Jurkat, Clone E6-1 (cell line): ENCODE measurements at regions not wholly inside any gene's neighbourhood (a gene's known extent, or its start where the extent isn't known, plus 50 kb on each side); places are given as distances from the start of the nearest gene placed in this dataset.
A peak's percentile ranks its signal among the peaks of the same experiment; 100 is the strongest.
"Not testable (repeated sequence)": the region's sequence is repeated elsewhere in the genome, so short reads cannot be mapped to it uniquely, and the experiment has no call there.

Source experiments
- DNase-seq: peaks from one replicate; pipeline ENCODE4 v3.0.0-alpha.2; 2011; ENCODE audit warnings: low read depth, low spot score
- H3K4me3 ChIP-seq: 2 replicates; pipeline ENCODE4 v1.5.1; 2011; ENCODE audit warnings: mild to moderate bottlenecking, low read length, control low read depth, moderate library complexity

DNA sequence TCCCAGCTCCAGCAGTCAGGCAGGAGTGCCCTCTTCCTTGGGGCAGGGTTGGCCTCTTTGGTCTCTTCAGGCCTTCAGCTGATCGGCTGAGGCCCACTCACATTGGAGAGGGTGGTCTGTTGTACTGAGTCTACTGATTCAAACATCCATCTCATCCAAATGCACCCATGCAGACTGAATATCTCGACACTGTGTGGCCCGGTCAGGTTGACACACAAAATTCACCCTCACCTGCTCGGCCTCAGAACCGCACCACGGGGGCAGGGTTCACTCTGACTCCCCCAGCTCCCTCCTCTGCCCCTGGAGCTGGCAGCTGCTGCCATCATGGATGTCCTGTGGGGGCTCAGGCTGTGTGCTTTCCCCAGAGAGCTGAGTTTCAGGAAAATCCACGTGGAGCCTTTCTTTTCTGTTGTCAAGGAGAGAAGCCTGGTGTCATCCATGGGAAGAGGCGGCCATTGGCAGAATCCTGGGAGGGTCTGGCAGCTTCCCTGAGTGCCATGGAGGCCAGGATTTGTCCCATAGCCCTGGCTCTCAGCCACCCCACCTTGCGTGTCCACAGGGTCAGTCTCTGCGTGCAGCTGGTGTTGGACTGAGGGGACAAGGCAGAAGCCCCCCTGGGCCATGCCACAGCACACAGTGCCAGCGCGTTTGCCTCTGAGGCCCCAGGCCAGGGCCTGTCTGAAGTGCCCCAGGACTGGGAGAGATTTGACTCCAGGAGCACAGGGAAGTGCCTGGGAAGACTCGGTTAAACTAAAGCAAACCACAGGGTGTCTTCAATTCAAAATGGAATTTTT, 114.1 kb downstream of the ERMARD start:
- DNase-seq: no peak
- no peak overlapping the region for H3K4me3 ChIP-seq

DNA sequence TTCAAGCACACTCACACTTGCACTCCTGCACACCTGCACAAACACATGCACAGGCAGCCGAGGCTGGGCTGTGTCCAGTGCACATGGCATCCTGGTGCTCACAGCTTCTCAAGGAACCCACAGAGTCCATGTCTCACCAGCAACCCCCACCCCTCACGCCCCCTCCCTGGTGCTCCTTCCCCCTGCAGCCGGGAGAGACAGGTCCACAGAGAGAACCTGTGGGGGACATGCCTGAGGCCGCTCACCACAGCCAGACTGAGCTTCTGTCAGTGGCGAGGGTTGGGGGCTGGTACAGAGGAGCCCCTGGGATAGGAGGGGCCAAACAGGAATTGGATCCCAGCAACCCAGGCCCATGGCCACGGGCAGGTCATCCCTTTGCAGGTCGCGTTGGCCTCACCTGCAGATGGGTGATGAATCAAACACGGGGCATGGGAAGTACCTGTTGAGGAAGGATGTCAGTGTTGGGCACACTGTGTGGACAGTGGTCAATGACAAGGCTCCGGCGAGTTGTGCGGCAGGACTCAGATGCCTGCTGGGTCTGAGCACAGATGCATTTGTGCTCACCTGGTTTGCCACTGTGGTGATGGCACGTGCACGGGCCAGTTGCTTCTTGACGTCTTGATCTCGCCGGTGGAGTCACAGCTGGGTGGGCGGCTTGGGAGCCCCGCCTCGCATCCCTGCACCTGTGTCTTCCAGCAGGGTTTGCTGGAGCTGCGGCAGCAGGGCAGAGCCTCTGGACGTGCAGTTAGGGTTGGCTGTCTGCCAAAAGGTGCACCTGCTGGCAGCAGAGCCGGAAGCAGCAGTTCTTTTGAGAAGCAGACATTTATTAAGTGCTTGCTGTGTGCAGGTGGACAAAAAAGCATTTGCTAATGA, 113.0 kb downstream of the ERMARD start:
- no peak overlapping the region for H3K4me3 ChIP-seq
- peak; percentile 73 for DNase-seq

GRCh38 chr6:169863710-169864109, 112.3 kb downstream of the ERMARD start:
- no peak overlapping the region for H3K4me3 ChIP-seq
- DNase-seq: no peak

- no peak overlapping the region for H3K4me3 ChIP-seq
- no peak for DNase-seq
Observed at GRCh38 chr6:169862892-169863525, 111.6 kb downstream of the ERMARD start.

DNA sequence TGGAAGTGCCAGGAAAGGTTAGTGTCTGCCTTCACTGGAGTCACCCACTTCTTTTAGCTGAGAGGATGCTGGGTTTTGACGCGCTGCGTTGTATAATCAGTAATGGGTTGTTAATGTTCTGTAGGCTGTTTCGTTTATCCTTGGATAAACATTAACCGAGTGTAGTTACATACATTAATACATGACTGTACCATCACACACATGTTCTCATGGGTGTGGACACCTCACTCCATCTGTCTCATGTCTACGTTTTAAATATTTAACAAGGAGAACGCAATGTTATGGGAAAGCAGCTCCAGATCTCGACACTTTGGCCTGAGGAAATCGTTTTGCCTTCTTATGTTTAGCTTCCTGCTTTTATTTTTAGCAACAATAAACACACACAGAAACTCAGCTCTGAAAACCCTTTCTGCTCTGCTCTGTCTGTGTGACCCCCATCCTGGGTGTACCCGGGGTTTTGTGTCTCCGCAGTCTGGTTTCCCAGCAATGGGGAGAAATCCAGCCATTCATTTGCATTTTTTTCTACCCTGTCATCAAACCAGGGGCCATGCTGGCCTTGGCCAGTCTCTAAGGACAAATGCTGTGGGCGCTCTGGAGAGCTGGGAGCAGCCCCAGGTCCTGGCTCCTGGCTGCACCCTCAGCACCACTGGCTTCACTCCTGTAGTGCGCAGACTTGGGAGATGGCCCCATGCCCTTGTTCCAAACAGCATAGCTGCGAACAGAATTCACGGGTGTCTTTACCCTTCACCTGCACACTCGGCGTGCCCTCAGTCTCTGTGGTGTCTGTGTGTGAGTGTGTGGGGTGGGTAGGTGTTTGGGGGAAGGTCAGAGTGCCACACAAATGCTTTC, 110.8 kb downstream of the ERMARD start:
- no peak for DNase-seq
- no peak overlapping the region for H3K4me3 ChIP-seq

GRCh38 chr6:169861431-169862042, 110.1 kb downstream of the ERMARD start:
- H3K4me3 ChIP-seq: no peak overlapping the region
- DNase-seq: no peak

DNA sequence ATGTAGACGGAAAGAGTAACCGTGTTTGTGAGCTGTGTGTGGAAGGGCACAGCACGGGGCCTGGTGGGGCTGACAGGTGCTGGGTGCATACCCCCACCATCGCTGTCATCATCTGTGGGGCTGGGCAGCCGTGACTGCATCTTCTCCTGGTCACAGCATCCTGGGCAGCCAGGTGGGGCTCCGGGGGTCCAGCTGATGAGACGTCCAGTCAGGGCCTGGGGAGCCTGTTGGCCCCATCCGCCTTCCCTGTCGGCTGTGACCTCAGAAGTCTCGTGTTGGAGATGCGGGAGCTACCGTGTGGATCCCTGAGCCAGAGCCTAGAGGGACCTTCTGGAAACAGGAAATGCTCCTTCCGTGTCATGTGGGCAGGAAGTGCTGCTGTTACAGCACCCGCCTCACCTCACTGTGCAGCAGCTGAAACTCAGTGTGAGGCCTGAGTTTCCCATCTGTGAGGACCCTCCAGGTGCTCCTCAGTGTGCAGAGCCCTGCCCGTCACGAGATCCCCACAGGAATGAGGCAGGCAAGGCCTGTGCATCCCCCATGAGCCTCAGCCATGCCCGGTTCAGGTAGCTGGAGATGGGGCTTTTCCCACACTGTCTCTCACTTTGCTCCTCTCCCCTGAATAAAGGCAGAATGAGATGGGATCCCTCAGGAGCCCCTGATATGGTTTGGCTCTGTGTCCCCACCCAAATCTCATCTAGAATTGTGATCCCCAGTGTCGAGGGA, 108.7 kb downstream of the ERMARD start:
- DNase-seq: peak; percentile 34
- H3K4me3 ChIP-seq: no peak overlapping the region

DNA sequence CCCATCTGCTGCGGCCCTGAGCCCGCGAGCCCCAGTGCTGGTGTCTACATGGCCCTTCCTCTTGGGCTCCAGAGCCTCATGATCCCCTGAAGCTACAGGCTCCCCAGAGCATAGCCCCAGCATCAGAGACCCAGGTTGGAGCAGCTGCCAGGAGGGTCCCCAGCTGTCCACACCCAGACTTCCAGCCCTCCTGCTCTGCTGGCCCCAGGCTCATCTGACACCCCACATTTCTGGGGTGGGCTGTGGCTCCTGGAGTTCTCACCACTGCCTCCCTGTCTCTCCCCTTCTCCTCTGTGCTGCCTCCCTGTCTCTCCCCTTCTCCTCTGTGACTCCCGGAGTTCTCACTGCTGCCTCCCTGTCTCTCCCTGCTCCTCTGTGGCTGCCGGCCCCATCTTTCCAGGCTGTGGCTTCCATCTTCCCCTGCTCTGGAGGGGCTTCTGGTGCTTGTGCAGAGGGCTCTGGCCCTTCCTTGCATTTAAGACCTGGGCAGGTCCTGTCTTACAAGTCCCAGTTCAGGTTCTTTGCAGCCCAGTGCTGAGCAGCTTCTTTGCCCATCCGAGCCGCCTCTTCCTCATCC, 108.1 kb downstream of the ERMARD start:
- no peak overlapping the region for H3K4me3 ChIP-seq
- no peak for DNase-seq

- DNase-seq: no peak
- no peak overlapping the region for H3K4me3 ChIP-seq
Observed at GRCh38 chr6:169858935-169859351, 107.5 kb downstream of the ERMARD start.

GRCh38 chr6:169858293-169858934, 107.0 kb downstream of the ERMARD start:
- no peak for DNase-seq
- H3K4me3 ChIP-seq: no peak overlapping the region

- no peak for DNase-seq
- no peak overlapping the region for H3K4me3 ChIP-seq
Observed at GRCh38 chr6:169857343-169858292, 106.2 kb downstream of the ERMARD start.

- not testable (repeated sequence) for H3K4me3 ChIP-seq, DNase-seq
Observed at GRCh38 chr6:169856442-169857342, 105.3 kb downstream of the ERMARD start.

DNA sequence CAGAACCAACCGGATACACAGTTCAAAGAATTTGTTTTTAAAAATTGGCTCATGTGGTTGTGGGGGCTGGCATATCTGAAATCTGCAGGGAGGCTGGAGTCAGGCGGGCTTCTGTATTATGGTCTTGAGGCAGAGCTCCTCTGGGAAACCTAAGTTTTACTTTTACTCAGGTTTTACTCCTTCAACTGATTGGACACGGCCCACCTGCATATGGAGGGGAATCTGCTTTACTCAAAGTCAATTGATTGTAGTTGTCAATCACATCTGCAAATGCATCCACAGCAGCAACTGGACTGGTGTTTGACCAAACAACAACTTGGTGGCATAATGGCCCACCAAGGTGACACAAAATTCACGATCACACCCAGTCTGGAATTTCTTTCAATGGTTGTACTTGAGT, 103.4 kb downstream of the ERMARD start:
- H3K4me3 ChIP-seq: no peak overlapping the region
- no peak for DNase-seq

DNA sequence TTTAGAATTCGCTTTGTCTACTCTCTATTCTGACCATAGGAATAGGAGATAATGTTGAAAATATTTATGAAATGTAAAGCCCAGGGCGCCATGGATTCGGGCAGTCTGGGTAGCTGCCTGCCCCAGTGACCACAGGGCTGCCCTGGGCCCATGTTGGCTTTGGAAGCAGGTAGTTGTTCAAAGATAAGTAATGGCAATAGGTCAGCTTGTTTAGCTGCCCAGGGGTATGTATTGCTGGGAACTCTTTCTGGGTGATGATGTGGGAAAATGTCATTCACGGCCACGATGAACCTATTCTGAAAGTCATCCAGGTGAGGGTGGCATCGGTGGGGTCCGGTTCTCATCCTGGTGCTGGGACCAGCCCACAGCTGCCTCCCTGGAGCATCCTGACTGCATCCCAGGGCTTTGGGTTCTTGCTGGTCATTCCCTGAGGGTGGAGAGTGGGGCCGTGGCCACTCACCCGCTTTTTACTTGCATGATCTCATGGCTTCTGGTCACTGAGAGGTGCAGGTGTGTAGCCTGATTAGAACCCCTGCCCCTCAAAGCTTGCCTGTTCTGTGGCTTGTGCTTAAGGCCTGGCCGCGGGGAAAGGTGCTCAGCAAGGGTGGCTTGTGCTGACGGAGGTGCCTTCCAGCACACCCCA, 102.8 kb downstream of the ERMARD start:
- no peak overlapping the region for H3K4me3 ChIP-seq
- no peak for DNase-seq
